Breast epithelium (tissue), 3 donors: ENCODE measurements at regions not wholly inside any gene's neighbourhood (a gene's known extent, or its start where the extent isn't known, plus 50 kb on each side); places are given as distances from the start of the nearest gene placed in this dataset.

Source experiments
- POLR2A ChIP-seq: fragments of 450-650 bp; IDR thresholded peaks from one replicate; pipeline ENCODE4 v1.6.1; 2016; ENCODE audit warnings: antibody characterized with exemption, mild to moderate bottlenecking, moderate library complexity
- TF ChIP-seq, protein P1 (sequence below), 3 donors: fragments of 450-650 bp; IDR thresholded peaks; one replicate each; pipeline ENCODE4 v1.5.1; 2016 to 2017; ENCODE audit warnings: antibody characterized with exemption in 3 of 3, mild to moderate bottlenecking in 3 of 3, moderate library complexity in 3 of 3

DNA sequence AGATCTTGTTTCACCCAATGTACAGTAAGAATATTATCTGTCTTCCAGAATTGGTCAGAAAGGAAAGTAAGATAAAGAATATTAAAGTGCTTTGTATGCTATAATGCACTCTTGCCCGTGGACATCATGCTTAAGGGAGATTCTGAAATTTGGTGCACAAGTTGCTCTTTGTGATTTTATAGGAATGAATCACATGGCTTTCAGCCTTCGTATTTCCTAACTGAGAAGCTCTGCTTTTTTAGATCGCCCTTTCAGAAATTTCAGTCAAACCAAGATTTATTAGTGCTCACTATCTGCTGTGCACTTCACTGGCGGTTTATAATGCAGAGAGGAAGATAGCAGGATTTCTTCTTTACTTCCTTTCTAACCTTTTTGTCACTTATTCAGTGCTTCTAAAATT, 1248.5 kb upstream of the LRRN3 start:
- TF ChIP-seq, protein P1, sequence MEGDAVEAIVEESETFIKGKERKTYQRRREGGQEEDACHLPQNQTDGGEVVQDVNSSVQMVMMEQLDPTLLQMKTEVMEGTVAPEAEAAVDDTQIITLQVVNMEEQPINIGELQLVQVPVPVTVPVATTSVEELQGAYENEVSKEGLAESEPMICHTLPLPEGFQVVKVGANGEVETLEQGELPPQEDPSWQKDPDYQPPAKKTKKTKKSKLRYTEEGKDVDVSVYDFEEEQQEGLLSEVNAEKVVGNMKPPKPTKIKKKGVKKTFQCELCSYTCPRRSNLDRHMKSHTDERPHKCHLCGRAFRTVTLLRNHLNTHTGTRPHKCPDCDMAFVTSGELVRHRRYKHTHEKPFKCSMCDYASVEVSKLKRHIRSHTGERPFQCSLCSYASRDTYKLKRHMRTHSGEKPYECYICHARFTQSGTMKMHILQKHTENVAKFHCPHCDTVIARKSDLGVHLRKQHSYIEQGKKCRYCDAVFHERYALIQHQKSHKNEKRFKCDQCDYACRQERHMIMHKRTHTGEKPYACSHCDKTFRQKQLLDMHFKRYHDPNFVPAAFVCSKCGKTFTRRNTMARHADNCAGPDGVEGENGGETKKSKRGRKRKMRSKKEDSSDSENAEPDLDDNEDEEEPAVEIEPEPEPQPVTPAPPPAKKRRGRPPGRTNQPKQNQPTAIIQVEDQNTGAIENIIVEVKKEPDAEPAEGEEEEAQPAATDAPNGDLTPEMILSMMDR (IDR thresholded peaks at IDR 0.05): no peak
- no peak for TF ChIP-seq POLR2A
